HepG2 (cell line): ENCODE measurements at regions not wholly inside any gene's neighbourhood (a gene's known extent, or its start where the extent isn't known, plus 50 kb on each side); places are given as distances from the start of the nearest gene placed in this dataset.

ENCODE experiments used
- ATAC-seq: fragments of 200-7000 bp; cut with Tn5 transposase; 3 replicates; pipeline ENCODE4 v1.9.1; 2020; ENCODE audit warnings: mild to moderate bottlenecking, moderate library complexity
- BruUV-seq: library from RNA; stranded (reverse); fragments of 400-500 nt; replicated peaks from 2 replicates; lab custom pipeline; 2021; lab: Mats Ljungman, UMichigan
- CTCF ChIA-PET: fragments of 300-600 bp; formaldehyde crosslinking; extraction: SDS; loops from one replicate; lab custom pipeline; 2021; ENCODE audit warnings: low total read pairs, inconsistent platforms, low intra/inter-chr PET ratio; lab: Yijun Ruan, JAX
- POLR2A ChIA-PET: fragments of 350-600 bp; sonication (Branson Sonifier 250); formaldehyde crosslinking; loops from one replicate; lab custom pipeline; 2020; ENCODE audit warnings: antibody characterized with exemption, inconsistent platforms; lab: Yijun Ruan, JAX
- DNase-seq: peaks from one replicate; pipeline ENCODE4 v3.0.0-alpha.2; 2015; ENCODE audit warnings: low spot score
- FAIRE-seq: peaks from 3 replicates; lab custom pipeline; 2011; peaks lifted over from hg19 to GRCh38; lab: Jason Lieb, UNC
- H2AFZ ChIP-seq: one replicate; pipeline ENCODE4 v1.6.1; 2011; ENCODE audit warnings: low read length, inconsistent platforms
- H3K27ac ChIP-seq: fragments of 300-600 bp; 3 replicates; pipeline ENCODE4 v1.8.0; 2011; ENCODE audit warnings: mixed run types, mild to moderate bottlenecking, mixed read lengths, low read length, inconsistent platforms; ENCODE audit not compliant: insufficient read depth; ENCODE audit errors: extremely low read length
- H3K27me3 ChIP-seq, 2 experiments: fragments of 200-600 bp in 1 of 2; 2 replicates in 1 of 2; 3 replicates in 1 of 2; pipeline versions ENCODE4 v1.6.0 to v1.8.0; 2011; ENCODE audit warnings: low read length in 2 of 2, mild to moderate bottlenecking in 2 of 2, moderate library complexity in 2 of 2, inconsistent platforms in 1 of 2; ENCODE audit not compliant: insufficient read depth in 2 of 2, control insufficient read depth in 1 of 2
- H3K36me3 ChIP-seq, 2 experiments: fragments of 200-600 bp in 1 of 2; replicated peaks in 1 of 2; 2 replicates in 1 of 2; 3 replicates in 1 of 2; pipeline versions ENCODE4 v1.5.1 to v1.8.0; 2011; ENCODE audit warnings: low read length in 2 of 2, inconsistent platforms in 1 of 2; ENCODE audit not compliant: insufficient read depth in 2 of 2, control insufficient read depth in 1 of 2
- H3K4me1 ChIP-seq: 2 replicates; pipeline ENCODE4 v1.5.1; 2012; ENCODE audit warnings: low read length, inconsistent platforms; ENCODE audit not compliant: insufficient read depth
- H3K4me2 ChIP-seq: 2 replicates; pipeline ENCODE4 v1.6.0; 2011; ENCODE audit warnings: low read depth, low read length, inconsistent platforms
- H3K4me3 ChIP-seq, 3 experiments: fragments of 200-600 bp in 1 of 3; sonication (generic), shearing (Covaris generic) in 1 of 3; replicated peaks in 1 of 3; 2 replicates each; pipeline ENCODE4 v1.5.1; 2011 to 2016; ENCODE audit warnings: low read length in 3 of 3, inconsistent platforms in 2 of 3, low read depth in 2 of 3, mild to moderate bottlenecking in 2 of 3, control low read depth in 1 of 3, mixed read lengths in 1 of 3; ENCODE audit not compliant: insufficient read depth in 1 of 3
- H3K79me2 ChIP-seq: one replicate; pipeline ENCODE4 v1.6.1; 2011; ENCODE audit warnings: low read length, inconsistent platforms; ENCODE audit not compliant: insufficient read depth
- H3K9ac ChIP-seq: 2 replicates; pipeline ENCODE4 v1.6.0; 2011; ENCODE audit warnings: mild to moderate bottlenecking, low read depth, low read length, inconsistent platforms; ENCODE audit not compliant: insufficient read depth
- H3K9me3 ChIP-seq: 2 replicates; pipeline ENCODE4 v1.5.1; 2012; ENCODE audit warnings: mild to moderate bottlenecking, low read length
- H4K20me1 ChIP-seq: 2 replicates; pipeline ENCODE4 v1.6.0; 2011; ENCODE audit warnings: inconsistent platforms, mild to moderate bottlenecking, low read length, moderate library complexity; ENCODE audit not compliant: insufficient read depth
- ARID5B ChIP-seq: IDR thresholded peaks from 2 replicates; pipeline ENCODE4 v1.4.0; 2020; ENCODE audit warnings: mild to moderate bottlenecking, missing genetic modification reagents
- IKZF4 ChIP-seq: sonication (generic); formaldehyde crosslinking; IDR thresholded peaks from 2 replicates; pipeline ENCODE4 v1.5.1; 2020; ENCODE audit warnings: borderline replicate concordance, mild to moderate bottlenecking, low read depth, missing genetic modification reagents; ENCODE audit errors: not compliant biosample characterization
- MAX ChIP-seq: IDR thresholded peaks from 2 replicates; pipeline ENCODE4 v1.6.1; 2012; ENCODE audit warnings: inconsistent platforms
- MIER2 ChIP-seq: IDR thresholded peaks from 2 replicates; pipeline ENCODE4 v1.6.1; 2016; ENCODE audit warnings: missing biosample characterization, missing genetic modification reagents
- RBFOX2 ChIP-seq: fragments of 200-400 bp; formaldehyde crosslinking; IDR thresholded peaks from 2 replicates; pipeline ENCODE4 v1.6.1; 2017; ENCODE audit warnings: low read depth, mild to moderate bottlenecking, low read length
- ZFP37 ChIP-seq: sonication (generic); formaldehyde crosslinking; IDR thresholded peaks from 2 replicates; pipeline ENCODE4 v1.4.0; 2020; ENCODE audit warnings: missing genetic modification reagents, borderline replicate concordance
- ZNF142 ChIP-seq: sonication (generic); formaldehyde crosslinking; IDR thresholded peaks from 2 replicates; pipeline ENCODE4 v1.4.0; 2020; ENCODE audit warnings: missing genetic modification reagents
- ZNF251 ChIP-seq: sonication (generic); formaldehyde crosslinking; IDR thresholded peaks from 2 replicates; pipeline ENCODE4 v1.9.0; 2021; ENCODE audit warnings: mild to moderate bottlenecking, missing genetic modification reagents
- ZNF317 ChIP-seq: sonication (generic); formaldehyde crosslinking; IDR thresholded peaks from 2 replicates; pipeline ENCODE4 v1.5.0; 2020; ENCODE audit warnings: mild to moderate bottlenecking, missing genetic modification reagents
- ZNF362 ChIP-seq: sonication (generic); formaldehyde crosslinking; IDR thresholded peaks from 2 replicates; pipeline ENCODE4 v1.4.0; 2020; ENCODE audit warnings: missing genetic modification reagents, mild to moderate bottlenecking, borderline replicate concordance
- ZNF740 ChIP-seq: sonication (generic); formaldehyde crosslinking; IDR thresholded peaks from 2 replicates; pipeline ENCODE4 v1.4.0; 2020; ENCODE audit warnings: missing genetic modification reagents
- ZSCAN21 ChIP-seq: sonication (generic); formaldehyde crosslinking; IDR thresholded peaks from 2 replicates; pipeline ENCODE4 v1.8.0; 2022; ENCODE audit warnings: mild to moderate bottlenecking, missing genetic modification reagents, moderate library complexity, borderline replicate concordance
- WGBS: methylation state at CpG from one replicate; pipeline ENCODE4 v1.1.6; 2017; ENCODE audit warnings: low lambda C conversion rate; 5-methylcytosine and 5-hydroxymethylcytosine counted together
- in situ Hi-C: cut with HindIII; loops from 2 replicates; pipeline ENCODE4 v1.10.0; 2017; ENCODE audit warnings: low pct_unique_long_range_greater_than_20kb; ENCODE audit not compliant: extremely low pct_ligation_motif_present
- intact Hi-C: fragments of 100-400 bp; cut with micrococcal nuclease; formaldehyde crosslinking; loops from one replicate; pipeline ENCODE4 v1.10.0; 2022; ENCODE audit not compliant: unreplicated experiment

- TF ChIP-seq ARID5B (CRISPR knock-in tag) (no peak), ZNF362 (CRISPR knock-in tag) (no peak)
- TF ChIP-seq, all 625 proteins: peak for 0
Observed at GRCh38 chr10:124236816-124237215, 143.4 kb upstream of the CHST15 start (continued).

GRCh38 chr10:124236136-124236535, 142.7 kb upstream of the CHST15 start:
- ChIA-PET POLR2A (no interaction called here), CTCF (no interaction called here)
- DNase-seq: no peak
- Histone ChIP-seq H4K20me1 (no peaks in the 10 kb centered on the region), H3K9ac (no peak overlapping the region), H3K9me3 (no peaks in the 10 kb centered on the region), H3K36me3 (no peaks in the 10 kb centered on the region), H2AFZ (no peak overlapping the region), H3K4me1 (no peaks in the 10 kb centered on the region), H3K27ac (no peak overlapping the region), H3K4me3 (no peak overlapping the region), H3K27me3 (peaks cover 1 to 12% of the 10 kb centered on the region in 2 experiments; a peak in 2 of 5 replicates), H3K79me2 (no peaks in the 10 kb centered on the region), H3K4me2 (no peak overlapping the region)
- BruUV-seq: no TSS peak
- intact Hi-C loops: no loop called here
- ATAC-seq: no peak
- FAIRE-seq: no peak
- in situ Hi-C loops: no loop called here
- WGBS: 4% methylated on average over 2 of the region's 2 CpGs
- TF ChIP-seq ZNF251 (CRISPR knock-in tag) (no peak), ZNF740 (CRISPR knock-in tag) (no peak), RBFOX2 (no peak), ZFP37 (no peak), ZNF142 (CRISPR knock-in tag) (no peak), ZNF317 (CRISPR knock-in tag) (no peak), IKZF4 (CRISPR knock-in tag) (no peak), MAX (no peak), ZSCAN21 (CRISPR knock-in tag) (no peak), MIER2 (no peak)
